ENCODE measurements at regions not wholly inside any gene's neighbourhood (a gene's known extent, or its start where the extent isn't known, plus 50 kb on each side); places are given as distances from the start of the nearest gene placed in this dataset.

DNA sequence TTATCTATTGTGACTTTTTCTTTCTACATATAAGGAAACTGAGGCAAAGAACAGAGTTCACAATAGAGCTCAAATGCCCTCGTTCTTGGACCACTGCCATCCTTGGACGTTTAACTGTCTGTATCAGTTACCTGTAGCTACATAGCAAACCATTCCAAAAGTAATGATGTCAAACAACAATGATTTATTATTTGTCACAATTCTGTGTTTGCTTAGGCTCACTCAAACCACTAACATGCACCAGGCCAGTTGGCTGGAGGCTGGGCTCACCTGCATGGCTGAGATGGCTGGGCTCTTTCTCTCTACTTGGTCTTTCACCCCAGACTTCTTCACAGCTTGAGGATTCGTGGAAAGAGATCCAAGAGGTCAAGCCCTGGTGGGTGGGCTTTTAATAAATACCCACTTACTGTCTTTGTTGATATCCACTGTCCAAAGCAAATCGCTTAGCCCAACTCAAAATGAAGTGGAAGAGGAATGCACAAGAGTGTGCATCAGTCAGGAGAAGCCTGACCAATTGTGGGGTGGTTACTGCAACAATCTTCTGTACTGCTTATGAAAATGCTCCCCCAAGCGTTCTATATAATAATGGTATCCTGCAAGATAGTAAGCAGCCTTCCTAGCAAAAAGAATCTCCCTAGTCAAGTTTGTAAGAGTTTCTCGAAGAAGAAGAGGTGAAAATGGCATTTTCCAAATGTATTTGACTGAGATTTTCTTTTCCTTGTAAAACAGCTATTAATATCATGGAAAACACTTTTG lies 163.5 kb upstream of the NT5C1B start:
- no peak for DNase-seq

DNA sequence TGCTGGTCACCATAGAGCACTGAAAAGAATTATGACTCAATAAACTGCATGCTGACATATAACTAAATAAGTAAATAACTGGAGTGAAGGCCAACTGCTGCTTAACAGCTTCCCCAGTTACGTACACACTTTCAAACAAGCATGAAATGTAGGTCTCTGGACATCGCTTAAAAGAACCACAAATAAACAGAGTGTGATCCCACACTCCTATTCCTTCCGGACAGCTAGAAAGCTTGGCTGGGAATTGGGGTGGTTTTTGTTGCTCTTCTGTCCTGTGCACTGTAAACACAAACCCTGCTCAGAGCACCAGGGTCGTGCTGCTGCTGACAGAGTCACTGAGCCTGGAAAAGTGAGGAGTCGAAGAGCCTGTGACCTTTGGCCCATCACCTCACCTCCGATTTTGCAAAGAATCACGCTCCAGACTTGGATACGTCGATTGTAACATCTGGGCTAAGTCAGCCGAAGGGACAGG lies 162.7 kb upstream of the NT5C1B start:
- no peak for DNase-seq

DNA sequence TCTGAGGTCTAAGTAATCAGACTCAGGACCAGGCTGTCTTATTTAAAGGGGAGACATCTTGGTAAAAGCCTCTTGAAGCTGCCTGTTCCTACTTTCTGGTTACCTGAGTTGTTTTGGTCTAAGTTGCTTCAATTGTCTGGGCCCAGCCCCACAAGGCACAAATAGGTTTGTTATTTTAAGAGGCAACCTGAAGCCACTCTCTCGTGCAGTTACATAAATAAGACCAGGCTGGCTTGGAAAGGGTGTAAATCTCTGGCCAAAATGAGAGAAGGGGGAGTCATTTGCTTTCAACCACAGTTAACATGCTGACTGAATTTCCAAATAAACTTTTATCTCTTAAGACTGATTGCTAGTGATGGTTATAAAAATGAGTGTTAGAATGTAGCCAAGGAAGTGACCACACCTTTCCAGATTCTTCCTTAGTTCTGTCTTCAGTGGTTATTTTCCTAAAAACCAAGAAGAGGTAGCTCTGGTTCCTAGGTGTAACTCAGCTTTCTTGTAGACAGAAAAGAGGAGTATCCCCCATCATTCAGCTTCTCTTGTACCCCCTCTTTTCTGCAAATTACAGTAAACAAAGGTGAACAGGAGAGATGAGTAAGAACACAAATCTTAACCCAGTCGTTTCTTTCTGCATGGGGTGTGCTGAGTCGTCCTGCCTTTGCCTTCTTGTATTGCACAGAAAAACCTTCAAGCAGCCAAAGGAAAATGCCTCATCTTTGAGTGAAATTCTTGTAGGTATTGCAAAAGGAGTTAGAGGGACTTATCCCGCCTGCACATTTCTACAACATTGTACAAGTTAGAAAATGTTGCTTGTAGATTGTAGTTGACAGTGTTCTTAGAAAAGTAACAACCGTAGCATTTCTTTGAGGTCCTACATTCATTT lies 161.5 kb upstream of the NT5C1B start:
- DNase-seq: no peak

GRCh38 chr2:18749912-18750526 lies 160.7 kb upstream of the NT5C1B start:
- DNase-seq: peak; percentile 3

GRCh38 chr2:18745431-18746272 lies 156.3 kb upstream of the NT5C1B start:
- no peak for DNase-seq

GRCh38 chr2:18741895-18742732 lies 152.7 kb upstream of the NT5C1B start:
- DNase-seq: no peak

DNA sequence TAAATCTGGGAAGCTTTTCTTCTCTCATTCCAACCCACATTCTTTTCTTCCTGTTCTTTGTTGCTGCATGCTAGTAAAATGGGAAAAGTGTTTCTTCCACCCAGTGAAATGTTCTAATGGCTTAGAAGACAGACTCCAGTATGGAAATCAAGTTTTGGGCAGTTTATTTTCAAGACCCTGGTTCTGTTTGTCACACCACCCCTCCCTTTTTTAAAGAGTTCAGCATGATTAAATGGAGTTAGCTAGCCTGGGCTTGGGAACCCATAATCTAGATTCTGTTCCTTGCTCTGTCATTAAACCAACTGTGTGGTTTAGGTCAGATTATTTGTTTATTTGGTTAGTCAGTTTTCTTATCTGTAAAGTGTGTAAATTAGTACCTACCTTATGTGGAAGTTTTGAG lies 151.8 kb upstream of the NT5C1B start:
- DNase-seq: no peak

DNA sequence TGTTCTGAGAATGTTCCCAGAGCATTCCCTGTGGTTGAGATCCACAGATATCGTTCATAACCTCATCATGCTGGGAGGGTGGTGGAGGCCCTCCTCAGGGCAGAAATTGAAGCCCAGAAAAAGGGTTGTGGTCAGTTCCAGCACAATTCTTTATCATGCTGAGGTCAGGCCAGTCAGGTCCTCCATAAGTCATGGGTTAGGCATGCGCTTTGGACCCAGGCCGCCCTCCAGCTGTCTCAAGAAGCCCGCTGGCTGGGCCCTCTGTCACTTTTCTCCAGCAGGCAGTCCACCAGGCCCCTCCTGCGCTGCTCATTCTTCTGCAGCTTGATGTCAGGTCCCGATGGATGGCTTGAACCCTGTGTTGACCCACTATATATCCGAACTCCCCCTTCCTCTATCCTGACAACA lies 151.1 kb upstream of the NT5C1B start:
- no peak for DNase-seq

- no peak for DNase-seq
These were observed 142.3 kb upstream of the NT5C1B start for GRCh38 chr2:18731666-18732065.

- no peak for DNase-seq
These were observed 135.2 kb upstream of the NT5C1B start for GRCh38 chr2:18724371-18725145.

DNA sequence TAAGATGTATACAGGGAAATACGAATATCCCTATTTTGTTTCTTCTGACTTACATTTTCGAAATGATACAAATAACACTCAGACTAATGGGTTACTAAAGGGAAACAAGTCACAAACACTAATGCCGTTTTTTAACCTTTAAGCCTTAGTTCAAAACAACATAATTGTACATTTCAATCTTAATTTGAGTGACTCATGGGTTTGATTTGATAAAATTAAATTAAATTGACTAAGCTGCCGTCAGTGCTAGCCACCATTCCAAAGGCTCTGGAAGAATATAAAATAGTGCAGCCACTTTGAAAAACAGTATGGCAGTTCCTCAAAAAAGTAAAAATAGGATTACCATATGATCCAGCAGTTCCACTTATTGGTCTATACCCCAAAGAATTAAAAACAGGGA lies 133.8 kb upstream of the NT5C1B start:
- DNase-seq: no peak

- DNase-seq: no peak
These were observed 132.7 kb upstream of the NT5C1B start for GRCh38 chr2:18722101-18722500.

DNA sequence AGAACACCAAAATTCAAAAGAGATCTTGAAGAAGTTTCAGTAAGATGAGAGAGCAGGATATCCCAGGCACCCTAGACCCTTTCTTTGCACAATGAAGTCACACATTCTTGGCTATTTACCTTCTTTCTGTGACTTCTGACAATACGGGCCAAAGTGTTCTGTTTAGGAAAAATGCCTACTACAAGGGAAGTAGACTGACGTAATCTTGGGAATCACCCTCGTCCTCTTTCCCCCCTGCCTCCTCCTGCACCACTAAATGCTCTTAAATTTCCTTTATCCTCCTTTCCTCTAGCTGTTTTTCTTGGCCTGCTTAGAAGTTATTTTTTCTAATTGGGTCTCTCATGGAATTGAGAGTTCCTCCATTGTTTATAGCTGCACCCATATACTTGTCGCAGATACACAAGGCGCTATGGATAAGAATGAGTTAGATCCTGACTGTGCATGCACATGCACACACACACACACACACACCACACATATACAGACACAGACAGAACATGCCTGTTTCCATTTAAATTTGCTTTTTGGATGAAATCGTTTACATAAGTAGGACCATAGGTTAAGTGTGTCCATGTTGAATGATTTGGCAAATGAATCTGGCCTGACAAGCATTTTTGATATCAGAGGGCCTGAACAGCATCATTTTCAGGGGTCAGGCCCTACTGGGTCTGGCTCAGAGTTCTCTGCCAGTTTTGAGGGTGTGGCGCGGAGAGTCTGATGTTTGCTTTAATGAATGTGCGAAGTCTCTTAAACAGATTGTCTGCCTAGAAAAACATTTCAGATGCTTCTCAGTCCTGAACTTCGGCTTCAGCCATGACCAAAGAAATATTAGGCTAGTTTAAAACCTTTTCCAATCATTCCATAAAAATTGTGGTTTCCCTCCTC lies 131.9 kb upstream of the NT5C1B start:
- no peak for DNase-seq

DNA sequence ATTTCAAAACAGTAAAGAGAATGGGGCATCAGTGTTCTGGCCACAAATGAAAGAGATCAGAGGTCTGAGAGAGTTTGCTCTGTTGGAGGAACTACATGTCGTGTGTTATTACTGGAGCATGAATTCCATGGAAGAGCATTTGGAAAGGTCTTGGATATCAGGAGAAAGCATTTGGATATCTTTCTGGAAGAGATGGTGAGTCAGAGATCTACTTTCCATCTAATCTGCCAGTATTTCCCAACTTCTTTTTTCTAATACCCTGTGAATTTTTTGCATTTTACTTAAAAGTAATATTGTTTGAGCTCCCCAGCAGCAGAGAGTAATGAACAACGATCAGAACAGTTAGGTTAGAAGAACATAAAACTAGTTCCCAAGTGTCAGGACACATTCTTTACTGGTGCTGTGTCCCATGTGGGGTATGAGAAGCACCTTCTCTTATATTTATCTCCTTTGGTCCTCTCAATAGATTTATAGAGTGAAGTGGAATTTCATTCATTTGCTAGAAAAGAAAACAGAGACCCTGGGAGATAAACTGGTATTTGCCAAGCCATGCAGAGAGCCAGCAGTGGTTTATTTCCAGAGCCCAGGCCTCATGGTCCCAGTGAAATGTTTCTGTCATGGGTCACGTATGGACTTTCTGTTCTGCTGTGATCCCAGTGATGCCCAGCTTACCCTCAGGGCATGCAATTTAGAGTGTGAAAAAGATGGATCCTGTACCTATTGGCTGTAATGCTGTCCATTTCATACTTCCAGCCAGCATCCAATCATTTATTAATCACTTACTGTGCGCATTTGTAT lies 130.8 kb upstream of the NT5C1B start:
- no peak for DNase-seq

- DNase-seq: no peak
These were observed 118.9 kb upstream of the NT5C1B start for GRCh38 chr2:18708203-18708715.

GRCh38 chr2:18706001-18706400 lies 116.6 kb upstream of the NT5C1B start:
- DNase-seq: no peak

GRCh38 chr2:18704276-18704675 lies 114.9 kb upstream of the NT5C1B start:
- no peak for DNase-seq

- DNase-seq: no peak
These were observed 114.2 kb upstream of the NT5C1B start for GRCh38 chr2:18703555-18703954.

GRCh38 chr2:18701981-18702380 lies 112.6 kb upstream of the NT5C1B start:
- DNase-seq: no peak
